ENCODE measurements at regions not wholly inside any gene's neighbourhood (a gene's known extent, or its start where the extent isn't known, plus 50 kb on each side); places are given as distances from the start of the nearest gene placed in this dataset.
"Not testable (repeated sequence)": the region's sequence is repeated elsewhere in the genome, so short reads cannot be mapped to it uniquely, and the experiment has no call there.

- TF ChIP-seq CTCF (IDR thresholded peaks at IDR 0.05; ENCODE audit: insufficient read depth, low read length, missing control alignments), result no peak
- DNase-seq (ENCODE audit: low read depth, low spot score), result no peak
- CTCF ChIA-PET, result no interaction called here
- POLR2A ChIA-PET, result no interaction called here
- H3K4me3 ChIP-seq (ENCODE audit: low read depth, low read length), result no peak overlapping the region
These were observed 52.3 kb upstream of the ZNF33B start for GRCh38 chr10:42690449-42691360.

- POLR2A ChIA-PET, result no interaction called here
- CTCF ChIA-PET, result no interaction called here
- DNase-seq (ENCODE audit: low read depth, low spot score), result no peak
- no peak overlapping the region for H3K4me3 ChIP-seq (ENCODE audit: low read depth, low read length)
- TF ChIP-seq CTCF (IDR thresholded peaks at IDR 0.05; ENCODE audit: insufficient read depth, low read length, missing control alignments), result no peak
These were observed 53.2 kb upstream of the ZNF33B start for GRCh38 chr10:42691361-42692120.

GRCh38 chr10:42697926-42698325, 59.6 kb upstream of the ZNF33B start:
- TF ChIP-seq CTCF (IDR thresholded peaks at IDR 0.05; ENCODE audit: insufficient read depth, low read length, missing control alignments), result no peak
- CTCF ChIA-PET, result no interaction called here
- no peak for DNase-seq (ENCODE audit: low read depth, low spot score)

GRCh38 chr10:42707234-42707633, 68.9 kb upstream of the ZNF33B start:
- no peak overlapping the region for H3K4me3 ChIP-seq (ENCODE audit: low read depth, low read length)
- no peak for TF ChIP-seq CTCF (IDR thresholded peaks at IDR 0.05; ENCODE audit: insufficient read depth, low read length, missing control alignments)
- ChIA-PET POLR2A (no interaction called here), CTCF (no interaction called here)
- DNase-seq (ENCODE audit: low read depth, low spot score), result no peak

More at GRCh38 chr10:42697926-42698325, 59.6 kb upstream of the ZNF33B start:
- H3K4me3 ChIP-seq (ENCODE audit: low read depth, low read length), result no peak overlapping the region
- POLR2A ChIA-PET, result no interaction called here

- CTCF ChIA-PET, POLR2A ChIA-PET: not testable (repeated sequence)
These were observed 63.3 kb upstream of the BMS1 start for GRCh38 chr10:42719339-42719738.

GRCh38 chr10:42722575-42722974, 60.0 kb upstream of the BMS1 start:
- no peak for TF ChIP-seq CTCF (IDR thresholded peaks at IDR 0.05; ENCODE audit: insufficient read depth, low read length, missing control alignments)
- no peak for DNase-seq (ENCODE audit: low read depth, low spot score)
- H3K4me3 ChIP-seq (ENCODE audit: low read depth, low read length), result no peak overlapping the region
- CTCF ChIA-PET, result no interaction called here
- POLR2A ChIA-PET, result no interaction called here

More at GRCh38 chr10:42719339-42719738, 63.3 kb upstream of the BMS1 start:
- H3K4me3 ChIP-seq (ENCODE audit: low read depth, low read length); DNase-seq (ENCODE audit: low read depth, low spot score): not testable (repeated sequence)

GRCh38 chr10:42723549-42723948, 59.0 kb upstream of the BMS1 start:
- CTCF ChIA-PET; H3K4me3 ChIP-seq (ENCODE audit: low read depth, low read length); POLR2A ChIA-PET; DNase-seq (ENCODE audit: low read depth, low spot score): not testable (repeated sequence)

- DNase-seq (ENCODE audit: low read depth, low spot score); POLR2A ChIA-PET; H3K4me3 ChIP-seq (ENCODE audit: low read depth, low read length): not testable (repeated sequence)
- CTCF ChIA-PET, result interaction anchor here (1.5 kb wide), 1 partner anchor 29 kb away, joined by 3 read pairs; no protein-coding TSS in a partner anchor
These were observed 57.9 kb upstream of the BMS1 start for GRCh38 chr10:42724660-42725059.

Data from AG04449 (cell line).